IMR-90 (cell line): ENCODE measurements at regions not wholly inside any gene's neighbourhood (a gene's known extent, or its start where the extent isn't known, plus 50 kb on each side); places are given as distances from the start of the nearest gene placed in this dataset.

Experiments used
- BHLHE40 ChIP-seq: fragments of 150-350 bp; IDR thresholded peaks from 2 replicates; pipeline ENCODE4 v1.6.1; 2016; ENCODE audit warnings: mild to moderate bottlenecking, low read depth, low read length
- CEBPB ChIP-seq: IDR thresholded peaks from 2 replicates; pipeline ENCODE4 v1.6.1; 2012; ENCODE audit warnings: low read depth, low read length, improper control_type of control experiment
- CHD1 ChIP-seq: IDR thresholded peaks from 2 replicates; pipeline ENCODE4 v1.6.1; 2012; ENCODE audit warnings: low read depth, low read length, improper control_type of control experiment
- CTCF ChIP-seq: conservative IDR thresholded peaks from 2 replicates; pipeline ENCODE4 v1.5.1; 2012; ENCODE audit warnings: mild to moderate bottlenecking, low read depth, low read length, improper control_type of control experiment
- ELK1 ChIP-seq: fragments of 150-350 bp; IDR thresholded peaks from 2 replicates; pipeline ENCODE4 v1.6.1; 2016; ENCODE audit warnings: low read depth, mild to moderate bottlenecking, low read length, moderate library complexity, borderline replicate concordance
- MAFK ChIP-seq: IDR thresholded peaks from 2 replicates; pipeline ENCODE4 v1.6.1; 2012; ENCODE audit warnings: low read depth, low read length, improper control_type of control experiment
- MAZ ChIP-seq: IDR thresholded peaks from 2 replicates; pipeline ENCODE4 v1.6.1; 2012; ENCODE audit warnings: low read depth, mild to moderate bottlenecking, low read length, improper control_type of control experiment, moderate library complexity, borderline replicate concordance
- MXI1 ChIP-seq: IDR thresholded peaks from 2 replicates; pipeline ENCODE4 v1.6.1; 2012; ENCODE audit warnings: low read depth, mild to moderate bottlenecking, low read length, moderate library complexity, borderline replicate concordance
- POLR2A ChIP-seq: IDR thresholded peaks from 2 replicates; pipeline ENCODE4 v1.6.1; 2012; ENCODE audit warnings: mild to moderate bottlenecking, low read depth, low read length
- RAD21 ChIP-seq: IDR thresholded peaks from 2 replicates; pipeline ENCODE4 v1.6.1; 2012; ENCODE audit warnings: low read length, improper control_type of control experiment
- RCOR1 ChIP-seq: IDR thresholded peaks from 2 replicates; pipeline ENCODE4 v1.6.1; 2012; ENCODE audit warnings: mild to moderate bottlenecking, low read length, improper control_type of control experiment; ENCODE audit not compliant: insufficient replicate concordance
- SMC3 ChIP-seq: fragments of 150-350 bp; IDR thresholded peaks from 2 replicates; pipeline ENCODE4 v1.6.1; 2016; ENCODE audit warnings: low read depth, mild to moderate bottlenecking, antibody characterized with exemption, low read length, moderate library complexity
- USF2 ChIP-seq: fragments of 150-350 bp; IDR thresholded peaks from 2 replicates; pipeline ENCODE4 v1.6.1; 2017; ENCODE audit warnings: mild to moderate bottlenecking, antibody characterized with exemption, low read length, low read depth

- TF ChIP-seq POLR2A = no peak
- no peak for TF ChIP-seq CTCF
- no peak for TF ChIP-seq MAFK
- no peak for TF ChIP-seq ELK1
- TF ChIP-seq CEBPB = no peak
- no peak for TF ChIP-seq RCOR1
- no peak for TF ChIP-seq MXI1
- TF ChIP-seq SMC3 = no peak
- no peak for TF ChIP-seq BHLHE40
- no peak for TF ChIP-seq RAD21
- no peak for TF ChIP-seq CHD1
- TF ChIP-seq MAZ = no peak
- no peak for TF ChIP-seq USF2
These were observed 581.7 kb downstream of the INHBA start for GRCh38 chr7:41121228-41121627.
